Stimulated activated effector memory CD8-positive, alpha-beta T cell treated with anti-CD3 and anti-CD28 coated beads, Interleukin-12 subunit alpha, Interleukin-12 subunit beta, amount 100 ng/mL, for 72 hours (primary cell): ENCODE measurements at regions not wholly inside any gene's neighbourhood (a gene's known extent, or its start where the extent isn't known, plus 50 kb on each side); places are given as distances from the start of the nearest gene placed in this dataset.

ENCODE experiments used
- ATAC-seq: fragments of 150-1000 bp; cut with Tn5 transposase; 2 replicates; pipeline ENCODE4 v1.10.0; 2021
- DNase-seq, 2 donors: peaks; one replicate each; pipeline ENCODE4 v3.0.0; 2021 to 2022; ENCODE audit warnings: low spot score in 2 of 2
- H3K27ac Mint-ChIP-seq: one replicate; pipeline ENCODE4 v1.8.0; 2022; ENCODE audit warnings: mild to moderate bottlenecking, mixed read lengths
- H3K36me3 Mint-ChIP-seq: one replicate; pipeline ENCODE4 v1.8.0; 2022; ENCODE audit warnings: mild to moderate bottlenecking, mixed read lengths
- H3K4me1 Mint-ChIP-seq: one replicate; pipeline ENCODE4 v1.8.0; 2022; ENCODE audit warnings: mixed read lengths
- H3K4me3 Mint-ChIP-seq: one replicate; pipeline ENCODE4 v1.8.0; 2022; ENCODE audit warnings: mild to moderate bottlenecking, mixed read lengths
- H3K9me3 Mint-ChIP-seq: one replicate; pipeline ENCODE4 v1.8.0; 2022; ENCODE audit warnings: mixed read lengths

GRCh38 chr2:108067820-108068405, 81.6 kb downstream of the SLC5A7 start:
- ATAC-seq (no peak), DNase-seq (no peak)
- Mint-ChIP-seq H3K4me3 (no peak overlapping the region), H3K4me1 (no peaks in the 10 kb centered on the region), H3K9me3 (no peaks in the 10 kb centered on the region), H3K27ac (no peak overlapping the region), H3K36me3 (no peaks in the 10 kb centered on the region)

- no peak overlapping the region for H3K27ac Mint-ChIP-seq
- H3K4me1 Mint-ChIP-seq = no peaks in the 10 kb centered on the region
- no peak for DNase-seq
- H3K4me3 Mint-ChIP-seq = no peak overlapping the region
- H3K36me3 Mint-ChIP-seq = no peaks in the 10 kb centered on the region
- ATAC-seq = no peak
- no peaks in the 10 kb centered on the region for H3K9me3 Mint-ChIP-seq
These were observed 83.4 kb downstream of the SLC5A7 start for GRCh38 chr2:108069515-108070310.

GRCh38 chr2:108073415-108074072, 87.2 kb downstream of the SLC5A7 start:
- H3K9me3 Mint-ChIP-seq = no peaks in the 10 kb centered on the region
- no peaks in the 10 kb centered on the region for H3K36me3 Mint-ChIP-seq
- H3K27ac Mint-ChIP-seq = no peak overlapping the region
- no peaks in the 10 kb centered on the region for H3K4me1 Mint-ChIP-seq
- DNase-seq (no peak), ATAC-seq (no peak)
- no peak overlapping the region for H3K4me3 Mint-ChIP-seq

GRCh38 chr2:108074150-108074549, 87.8 kb downstream of the SLC5A7 start:
- H3K36me3 Mint-ChIP-seq = no peaks in the 10 kb centered on the region
- ATAC-seq (no peak), DNase-seq (no peak)
- H3K9me3 Mint-ChIP-seq = no peaks in the 10 kb centered on the region
- no peaks in the 10 kb centered on the region for H3K4me1 Mint-ChIP-seq
- H3K27ac Mint-ChIP-seq = no peak overlapping the region
- no peak overlapping the region for H3K4me3 Mint-ChIP-seq

GRCh38 chr2:108074946-108075345, 88.6 kb downstream of the SLC5A7 start:
- Mint-ChIP-seq H3K9me3 (peaks cover 5% of the 10 kb centered on the region), H3K36me3 (no peaks in the 10 kb centered on the region), H3K27ac (no peak overlapping the region), H3K4me3 (no peak overlapping the region), H3K4me1 (no peaks in the 10 kb centered on the region)
- ATAC-seq = no peak
- DNase-seq = no peak

- ATAC-seq = no peak
- Mint-ChIP-seq H3K4me1 (no peaks in the 10 kb centered on the region), H3K36me3 (no peaks in the 10 kb centered on the region), H3K9me3 (peaks cover 6% of the 10 kb centered on the region), H3K4me3 (no peak overlapping the region), H3K27ac (no peak overlapping the region)
- DNase-seq = no peak
These were observed 90.2 kb downstream of the SLC5A7 start for GRCh38 chr2:108076527-108076926.

GRCh38 chr2:108079736-108080135, 93.4 kb downstream of the SLC5A7 start:
- H3K4me1 Mint-ChIP-seq = no peaks in the 10 kb centered on the region
- ATAC-seq (no peak), DNase-seq (no peak)
- peaks cover 6% of the 10 kb centered on the region for H3K9me3 Mint-ChIP-seq
- no peaks in the 10 kb centered on the region for H3K36me3 Mint-ChIP-seq
- no peak overlapping the region for H3K4me3 Mint-ChIP-seq
- no peak overlapping the region for H3K27ac Mint-ChIP-seq

- DNase-seq (no peak), ATAC-seq (no peak)
- peaks cover 6% of the 10 kb centered on the region for H3K9me3 Mint-ChIP-seq
- H3K4me3 Mint-ChIP-seq = no peak overlapping the region
- no peaks in the 10 kb centered on the region for H3K4me1 Mint-ChIP-seq
- no peaks in the 10 kb centered on the region for H3K36me3 Mint-ChIP-seq
- no peak overlapping the region for H3K27ac Mint-ChIP-seq
These were observed 93.9 kb downstream of the SLC5A7 start for GRCh38 chr2:108080177-108080576.

GRCh38 chr2:108082978-108083377, 96.7 kb downstream of the SLC5A7 start:
- ATAC-seq = no peak
- H3K9me3 Mint-ChIP-seq = peaks cover 6% of the 10 kb centered on the region
- no peaks in the 10 kb centered on the region for H3K4me1 Mint-ChIP-seq
- no peak overlapping the region for H3K4me3 Mint-ChIP-seq
- no peak for DNase-seq
- no peak overlapping the region for H3K27ac Mint-ChIP-seq
- no peaks in the 10 kb centered on the region for H3K36me3 Mint-ChIP-seq

- Mint-ChIP-seq H3K27ac (no peak overlapping the region), H3K36me3 (no peaks in the 10 kb centered on the region), H3K4me3 (no peak overlapping the region), H3K9me3 (peaks cover 6% of the 10 kb centered on the region), H3K4me1 (no peaks in the 10 kb centered on the region)
- no peak for DNase-seq
- no peak for ATAC-seq
These were observed 98.0 kb downstream of the SLC5A7 start for GRCh38 chr2:108084311-108084710.

GRCh38 chr2:108092886-108093285, 106.6 kb downstream of the SLC5A7 start:
- ATAC-seq (no peak), DNase-seq (no peak)
- H3K9me3 Mint-ChIP-seq = peaks cover 6% of the 10 kb centered on the region
- H3K4me3 Mint-ChIP-seq = no peak overlapping the region
- H3K27ac Mint-ChIP-seq = no peak overlapping the region
- H3K36me3 Mint-ChIP-seq = no peaks in the 10 kb centered on the region
- H3K4me1 Mint-ChIP-seq = no peaks in the 10 kb centered on the region

GRCh38 chr2:108101481-108101880, 115.2 kb downstream of the SLC5A7 start:
- Mint-ChIP-seq H3K36me3 (no peaks in the 10 kb centered on the region), H3K27ac (no peak overlapping the region), H3K4me3 (no peak overlapping the region), H3K4me1 (no peaks in the 10 kb centered on the region), H3K9me3 (peaks cover 3% of the 10 kb centered on the region)
- no peak for DNase-seq
- ATAC-seq = no peak

- no peaks in the 10 kb centered on the region for H3K36me3 Mint-ChIP-seq
- DNase-seq = no peak
- no peak for ATAC-seq
- H3K4me3 Mint-ChIP-seq = no peak overlapping the region
- H3K9me3 Mint-ChIP-seq = peaks cover 14% of the 10 kb centered on the region
- no peaks in the 10 kb centered on the region for H3K4me1 Mint-ChIP-seq
- H3K27ac Mint-ChIP-seq = no peak overlapping the region
These were observed 120.4 kb downstream of the SLC5A7 start for GRCh38 chr2:108106731-108107130.

GRCh38 chr2:108111936-108112335, 125.6 kb downstream of the SLC5A7 start:
- no peaks in the 10 kb centered on the region for H3K36me3 Mint-ChIP-seq
- no peak for DNase-seq
- ATAC-seq = no peak
- H3K4me3 Mint-ChIP-seq = no peak overlapping the region
- H3K9me3 Mint-ChIP-seq = peaks cover 19% of the 10 kb centered on the region
- H3K27ac Mint-ChIP-seq = no peak overlapping the region
- H3K4me1 Mint-ChIP-seq = no peaks in the 10 kb centered on the region

GRCh38 chr2:108115868-108116267, 123.9 kb upstream of the SULT1C3 start:
- no peaks in the 10 kb centered on the region for H3K36me3 Mint-ChIP-seq
- H3K9me3 Mint-ChIP-seq = peaks cover 11% of the 10 kb centered on the region
- no peaks in the 10 kb centered on the region for H3K4me1 Mint-ChIP-seq
- no peak for ATAC-seq
- H3K27ac Mint-ChIP-seq = no peak overlapping the region
- no peak for DNase-seq
- H3K4me3 Mint-ChIP-seq = no peak overlapping the region

- H3K4me1 Mint-ChIP-seq = no peaks in the 10 kb centered on the region
- H3K4me3 Mint-ChIP-seq = no peak overlapping the region
- H3K36me3 Mint-ChIP-seq = no peaks in the 10 kb centered on the region
- ATAC-seq (no peak), DNase-seq (no peak)
- H3K27ac Mint-ChIP-seq = no peak overlapping the region
- peaks cover 1% of the 10 kb centered on the region for H3K9me3 Mint-ChIP-seq
These were observed 120.8 kb upstream of the SULT1C3 start for GRCh38 chr2:108118996-108119395.
